RPMI7951 (cell line): ENCODE measurements at regions not wholly inside any gene's neighbourhood (a gene's known extent, or its start where the extent isn't known, plus 50 kb on each side); places are given as distances from the start of the nearest gene placed in this dataset.
A peak's percentile ranks its signal among the peaks of the same experiment; 100 is the strongest.
"Not testable (repeated sequence)": the region's sequence is repeated elsewhere in the genome, so short reads cannot be mapped to it uniquely, and the experiment has no call there.

Source experiments
- DNase-seq: peaks from one replicate; pipeline ENCODE4 v3.0.0-alpha.2; 2012; ENCODE audit warnings: low read depth

DNA sequence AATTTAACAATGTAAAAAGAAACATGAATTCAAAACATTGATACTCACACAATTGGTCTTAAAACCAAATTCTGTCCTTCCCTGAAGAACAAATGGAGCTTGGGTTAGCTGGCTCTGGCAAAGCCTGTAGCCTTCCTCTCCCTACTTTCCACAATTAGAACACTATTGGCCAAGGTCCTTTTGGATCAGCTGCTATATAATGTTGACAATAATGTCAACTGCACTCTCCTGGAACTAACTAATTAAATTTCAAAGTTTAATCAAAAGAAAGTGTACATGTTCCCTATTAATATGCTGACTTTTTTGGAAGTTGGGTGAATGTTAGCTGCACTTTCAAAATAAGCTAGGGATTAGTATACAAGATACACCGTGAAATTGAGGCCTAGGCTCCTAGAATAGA is 440.1 kb upstream of the NFE2L3 start:
- DNase-seq = no peak

DNA sequence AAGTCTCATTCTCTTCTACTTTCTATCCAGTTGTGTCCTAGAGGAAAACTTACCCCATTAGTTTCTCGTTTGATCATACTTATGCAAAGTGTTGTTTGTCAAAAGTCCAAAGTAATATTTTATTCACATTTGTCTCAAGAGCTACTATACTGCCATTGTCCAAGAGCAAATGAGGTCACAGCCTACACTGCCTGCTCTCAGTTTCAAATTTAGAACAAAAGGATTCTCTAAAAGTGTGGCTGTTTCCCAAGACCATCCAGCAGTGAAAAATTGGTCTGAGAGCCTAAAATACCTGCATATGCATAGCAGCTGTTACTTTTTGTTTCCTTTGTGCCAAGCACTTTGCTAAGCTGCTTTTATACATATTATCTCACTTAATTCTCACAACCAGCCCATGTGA is 439.5 kb upstream of the NFE2L3 start:
- DNase-seq = no peak

DNA sequence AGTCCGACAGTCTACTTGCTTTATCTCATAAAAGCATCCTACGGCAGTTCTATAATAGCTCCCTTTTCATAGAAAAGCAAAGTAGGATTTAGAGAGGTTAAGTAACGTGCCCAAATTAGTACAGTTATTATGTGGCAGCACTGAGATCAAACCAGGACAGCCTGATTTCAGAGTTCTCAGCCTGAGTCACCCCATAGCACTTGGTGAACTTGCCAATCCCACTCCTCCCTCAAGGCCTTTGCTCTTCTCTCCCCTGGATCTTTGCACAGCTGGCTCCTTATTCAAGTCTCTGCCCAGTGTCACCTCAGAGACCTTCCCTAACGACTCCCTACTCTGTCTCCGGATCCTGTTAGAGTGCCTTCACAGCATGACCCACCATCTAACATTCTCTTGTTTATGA is 438.0 kb upstream of the NFE2L3 start:
- no peak for DNase-seq

DNA sequence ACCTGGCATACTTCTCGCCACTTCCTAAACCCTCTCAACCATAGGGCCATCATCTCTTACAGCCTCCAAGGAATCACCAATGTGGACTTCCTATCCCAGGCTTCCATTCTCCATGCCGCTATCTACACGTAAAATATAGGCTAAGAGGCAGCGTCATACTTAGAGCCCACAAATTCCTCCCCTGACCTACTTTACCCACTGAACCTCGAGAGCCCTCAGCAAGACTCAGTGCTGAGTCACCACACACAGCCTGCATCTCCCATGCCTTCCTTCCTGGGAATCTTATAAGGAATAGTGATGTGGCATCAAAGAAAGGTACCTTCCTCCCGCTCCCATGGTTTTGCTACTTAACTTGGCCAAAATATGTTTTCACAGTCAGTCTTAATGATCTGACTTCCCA is 435.6 kb upstream of the NFE2L3 start:
- DNase-seq = no peak

DNA sequence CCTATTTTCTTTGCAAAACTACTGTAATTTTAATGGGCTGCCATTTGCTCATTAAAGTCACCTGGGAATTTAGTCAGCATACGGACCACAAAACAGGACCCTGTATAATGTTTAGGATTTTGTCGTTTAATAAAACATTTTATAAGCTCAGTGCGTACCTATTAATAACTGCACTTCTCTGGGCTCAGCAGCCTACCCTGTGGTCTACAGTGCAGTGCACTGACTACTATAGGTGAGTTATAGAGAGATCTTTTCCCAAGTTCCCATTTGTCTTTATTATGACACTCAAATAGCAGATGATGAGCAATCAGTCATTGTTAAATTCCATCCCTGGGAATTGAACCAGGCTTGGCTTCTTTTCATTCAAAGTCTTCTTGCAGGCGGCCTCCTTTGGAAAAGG is 433.4 kb upstream of the NFE2L3 start:
- DNase-seq = no peak

DNA sequence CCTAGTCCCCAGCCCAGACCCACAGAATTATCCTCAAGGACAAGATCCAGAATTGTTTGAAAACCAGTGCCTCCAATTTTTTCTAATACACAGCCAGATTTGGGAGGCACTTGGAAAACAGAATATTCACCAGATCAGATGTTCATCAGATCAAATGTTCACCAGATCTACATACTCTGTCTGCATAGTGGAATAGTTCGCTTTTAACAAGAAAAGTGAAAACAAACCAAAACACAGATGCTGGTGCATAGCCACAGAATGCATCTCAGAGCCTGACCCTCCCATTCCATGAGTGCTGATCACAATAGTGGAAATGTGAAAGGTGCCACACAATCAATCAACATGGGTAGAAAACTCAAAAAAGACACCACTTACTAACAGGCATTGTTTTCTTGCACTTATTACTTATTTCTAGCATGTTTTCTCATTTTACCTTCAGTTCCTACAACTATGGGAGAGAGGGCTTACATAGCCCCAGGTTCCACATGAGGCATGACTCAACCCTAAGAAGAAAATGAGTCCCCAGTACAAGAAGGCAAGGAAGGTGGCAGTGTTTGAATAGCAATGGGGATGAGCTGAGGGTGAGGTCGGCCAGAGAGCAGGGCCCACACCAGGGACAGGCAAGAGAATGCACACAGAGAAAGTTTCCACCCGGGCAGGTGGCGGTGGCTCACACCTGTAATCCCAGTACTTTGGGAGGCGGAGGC is 432.7 kb upstream of the NFE2L3 start:
- no peak for DNase-seq

DNA sequence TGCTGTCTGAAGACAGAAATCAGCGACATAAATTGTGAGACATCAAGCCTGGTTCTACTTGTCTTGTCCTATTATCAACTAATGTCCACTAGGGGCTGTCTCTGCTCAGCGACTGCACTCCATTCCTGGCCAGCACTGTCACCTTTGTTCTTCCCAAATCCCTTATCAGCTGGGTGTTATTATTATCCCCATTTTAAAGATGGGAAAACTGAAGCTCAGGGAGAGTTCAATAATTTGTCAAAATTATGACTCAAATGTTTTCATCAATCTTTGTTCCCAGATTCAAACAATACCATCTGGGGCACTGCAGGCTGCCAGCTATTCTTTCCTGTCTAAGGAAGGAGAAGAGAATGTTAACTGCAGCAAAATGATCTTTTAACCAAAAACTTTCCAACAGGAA is 431.6 kb upstream of the NFE2L3 start:
- no peak for DNase-seq

DNA sequence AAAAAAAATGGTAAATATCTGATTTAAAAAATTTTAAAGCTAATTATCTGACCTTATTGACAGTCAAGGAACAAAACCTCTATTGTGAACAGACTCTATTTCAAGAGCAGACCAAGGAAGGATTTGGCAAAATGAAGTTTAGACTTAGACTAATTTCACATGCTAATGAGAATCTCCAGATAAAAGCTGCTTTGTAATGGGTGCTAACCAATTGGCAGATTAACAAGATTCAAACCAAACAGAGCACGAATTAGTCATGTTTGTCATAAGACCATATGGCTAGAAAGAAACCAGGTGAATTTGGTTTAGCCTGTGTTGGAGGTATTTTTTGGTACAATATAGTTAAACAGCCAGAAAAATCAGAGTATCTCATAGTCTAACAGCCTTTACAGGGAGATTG is 429.1 kb upstream of the NFE2L3 start:
- DNase-seq = peak; percentile 5

DNA sequence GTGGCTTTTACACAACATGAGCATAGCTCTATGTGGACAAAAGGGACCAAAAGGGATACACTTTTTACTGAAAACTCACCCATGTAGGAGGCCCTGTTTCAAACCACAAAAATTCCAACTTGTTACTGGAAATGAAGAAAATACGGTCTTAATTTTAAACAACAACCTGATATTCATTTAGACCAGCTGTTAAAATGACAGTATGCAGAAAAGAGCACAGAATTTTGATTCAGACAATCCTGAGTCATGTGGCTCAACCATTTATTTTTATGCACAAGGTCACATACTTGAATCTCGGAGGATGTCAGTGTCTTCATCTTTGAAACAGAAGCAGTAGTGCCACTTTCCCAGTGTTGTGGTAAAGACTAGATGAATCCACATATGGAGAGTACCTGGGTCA is 426.5 kb upstream of the NFE2L3 start:
- DNase-seq = no peak

DNA sequence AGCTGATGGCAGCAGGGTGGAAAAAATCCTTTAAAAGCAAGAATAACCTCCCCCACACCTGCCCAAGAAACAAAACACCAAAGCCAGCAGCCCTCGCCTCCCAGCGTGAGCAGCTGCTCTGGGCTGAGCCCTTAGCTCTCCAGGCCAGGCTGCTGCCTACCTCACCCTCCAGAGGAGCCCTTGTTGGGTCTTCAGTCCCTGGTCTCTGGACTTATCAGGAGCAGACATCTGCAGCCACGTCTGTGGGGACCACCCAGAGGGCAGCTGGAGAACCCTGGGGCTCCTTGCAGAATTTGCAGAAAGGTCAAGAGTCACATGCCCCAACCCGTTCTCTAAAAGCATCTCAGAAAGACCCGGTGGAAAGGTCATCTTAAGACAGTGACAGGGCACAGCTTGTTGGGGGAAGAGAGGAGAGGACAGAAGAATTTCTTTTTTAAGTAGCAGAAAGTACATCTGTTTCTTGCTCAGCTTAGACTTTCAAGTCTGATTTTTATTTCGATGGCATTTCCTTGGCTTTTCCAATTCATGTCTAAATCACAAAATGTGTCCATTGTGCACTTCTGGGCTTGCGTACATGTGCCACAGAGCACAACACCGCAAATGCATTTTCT is 425.7 kb upstream of the NFE2L3 start:
- DNase-seq = no peak

DNA sequence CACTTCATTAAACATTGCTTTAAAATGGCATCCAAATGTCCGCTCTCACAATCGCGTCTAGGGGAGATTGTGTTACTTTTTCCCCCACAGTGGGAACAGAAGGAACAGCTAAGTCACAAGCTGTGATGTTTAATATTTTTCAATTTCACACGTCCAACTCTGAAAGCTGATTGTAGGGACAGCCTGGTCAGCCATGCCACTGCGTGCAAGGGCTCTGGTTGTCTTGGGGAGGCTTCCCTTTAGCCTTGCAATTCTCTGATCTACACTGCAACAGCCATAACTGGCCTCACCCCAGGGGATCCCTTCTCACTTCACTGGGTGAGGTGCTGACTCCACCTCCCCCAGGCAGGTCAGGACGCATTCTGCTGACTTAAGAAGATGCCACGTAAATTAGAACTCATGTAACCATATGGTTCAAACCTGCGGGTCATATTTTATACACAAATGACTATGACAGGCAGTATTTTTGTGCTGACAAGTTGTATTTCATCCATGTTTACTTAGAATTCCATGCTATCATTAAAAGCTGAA is 425.2 kb upstream of the NFE2L3 start:
- no peak for DNase-seq

DNA sequence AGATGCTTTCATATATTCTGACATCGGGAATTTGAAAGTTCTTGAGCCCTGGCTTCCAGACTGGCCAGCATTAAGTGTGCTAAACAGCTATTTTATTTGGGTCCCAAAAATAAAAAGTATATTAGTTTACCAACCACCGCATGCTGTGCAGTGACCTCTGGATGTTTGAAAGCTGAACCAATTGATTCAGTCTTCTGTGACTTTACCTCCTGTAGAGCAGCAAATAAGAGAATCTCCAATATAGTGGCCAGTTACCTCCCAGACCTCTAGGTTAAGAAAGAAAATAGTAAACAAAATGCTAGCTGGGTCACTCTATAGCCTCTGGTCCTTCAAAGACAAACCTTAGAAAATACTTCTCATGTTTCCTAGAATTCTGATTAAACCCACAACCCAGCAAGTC is 424.6 kb upstream of the NFE2L3 start:
- DNase-seq = no peak

DNA sequence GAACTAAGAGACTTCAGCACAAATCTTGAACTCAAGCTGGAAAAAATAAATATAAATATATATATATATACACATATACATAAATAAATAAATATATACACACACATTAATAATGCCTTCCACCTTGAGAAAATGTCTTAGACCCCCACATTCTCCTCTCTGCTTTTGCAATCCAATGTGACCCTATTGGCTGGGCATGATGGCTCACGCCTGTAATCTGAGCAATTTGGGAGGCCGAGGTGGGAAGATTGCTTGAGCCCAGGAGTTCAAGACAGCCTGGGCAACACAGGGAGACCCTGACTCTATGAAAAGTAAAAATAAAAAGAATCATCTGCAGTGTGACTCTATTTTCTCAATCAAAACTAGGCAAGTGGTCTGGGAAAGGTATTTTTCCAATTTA is 424.1 kb upstream of the NFE2L3 start:
- no peak for DNase-seq

DNA sequence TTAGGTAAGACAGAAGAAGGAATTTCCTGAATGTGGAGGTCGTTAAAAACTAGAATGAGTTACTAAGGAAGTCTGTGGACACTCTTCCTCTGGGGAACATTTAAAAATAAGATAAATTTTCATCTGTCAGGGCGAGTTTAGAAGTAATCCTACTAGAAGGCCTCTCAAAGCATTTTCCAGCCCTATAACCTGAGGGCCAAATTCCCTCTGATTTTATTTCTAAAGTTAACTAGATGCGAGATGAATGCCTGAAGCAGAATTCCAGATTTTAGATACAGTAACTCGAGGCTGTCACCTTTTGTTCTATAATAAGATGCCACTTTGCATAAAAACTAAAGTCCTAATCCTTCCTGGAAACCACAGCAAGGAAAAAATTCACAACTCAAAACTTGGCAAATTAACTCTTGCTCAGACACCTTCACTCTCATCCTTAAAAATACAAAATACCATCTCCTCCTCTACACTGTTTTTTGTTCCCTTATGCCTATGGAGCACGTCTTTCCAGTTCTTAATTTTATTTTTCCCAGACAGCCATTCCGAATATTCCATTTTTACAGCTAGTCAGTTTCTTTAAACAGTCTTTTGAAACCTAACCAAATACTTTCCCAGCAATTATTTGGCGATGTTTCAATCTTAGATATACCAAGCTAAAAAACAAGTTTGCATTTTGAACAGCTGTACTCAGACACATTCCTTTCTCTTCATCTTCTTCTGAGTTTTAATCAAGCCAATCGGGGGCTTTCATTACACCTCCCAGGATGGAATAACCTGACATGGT is 420.7 kb upstream of the NFE2L3 start:
- DNase-seq = no peak

DNA sequence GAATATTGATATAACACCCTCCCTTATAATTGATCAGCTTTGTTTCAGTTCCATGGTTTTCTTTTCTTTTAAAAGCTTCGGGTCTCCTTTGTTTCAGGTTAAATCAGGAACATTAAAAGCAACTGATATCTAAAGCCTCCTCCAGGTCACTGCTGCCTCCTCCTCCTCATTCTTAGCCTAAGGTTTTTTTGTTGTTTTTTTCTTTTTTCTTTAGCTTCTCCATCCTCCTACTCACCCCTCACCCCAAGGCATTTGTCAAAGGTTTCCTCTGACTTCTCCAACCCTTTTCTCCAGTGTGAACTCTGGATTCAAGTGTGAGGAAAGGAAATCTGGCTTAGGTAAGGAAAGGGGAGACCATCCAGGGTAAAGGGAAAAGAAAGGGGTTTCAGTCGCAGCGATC is 420.2 kb upstream of the NFE2L3 start:
- no peak for DNase-seq

DNA sequence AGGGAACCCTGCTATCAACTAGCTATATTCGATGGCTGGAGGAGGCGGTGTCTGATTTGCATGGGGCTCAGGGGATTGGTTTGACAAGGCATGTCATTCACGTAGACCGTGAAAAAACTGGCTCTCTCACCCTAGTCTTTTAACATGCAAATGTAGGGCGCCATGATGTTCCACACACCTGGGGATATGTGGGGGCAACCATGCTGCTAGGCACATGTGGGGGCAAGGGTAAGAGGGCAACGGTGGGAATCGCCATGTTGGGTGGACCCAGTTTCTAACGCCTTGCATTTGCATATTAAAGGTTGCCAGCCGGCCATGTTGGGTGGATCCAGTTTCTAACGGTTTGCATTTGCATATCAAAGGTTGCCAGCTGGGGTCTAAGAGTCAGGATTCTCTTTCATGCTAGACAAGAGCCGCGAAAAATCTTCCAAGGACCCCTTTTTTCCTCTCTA is 419.2 kb upstream of the NFE2L3 start:
- no peak for DNase-seq

DNA sequence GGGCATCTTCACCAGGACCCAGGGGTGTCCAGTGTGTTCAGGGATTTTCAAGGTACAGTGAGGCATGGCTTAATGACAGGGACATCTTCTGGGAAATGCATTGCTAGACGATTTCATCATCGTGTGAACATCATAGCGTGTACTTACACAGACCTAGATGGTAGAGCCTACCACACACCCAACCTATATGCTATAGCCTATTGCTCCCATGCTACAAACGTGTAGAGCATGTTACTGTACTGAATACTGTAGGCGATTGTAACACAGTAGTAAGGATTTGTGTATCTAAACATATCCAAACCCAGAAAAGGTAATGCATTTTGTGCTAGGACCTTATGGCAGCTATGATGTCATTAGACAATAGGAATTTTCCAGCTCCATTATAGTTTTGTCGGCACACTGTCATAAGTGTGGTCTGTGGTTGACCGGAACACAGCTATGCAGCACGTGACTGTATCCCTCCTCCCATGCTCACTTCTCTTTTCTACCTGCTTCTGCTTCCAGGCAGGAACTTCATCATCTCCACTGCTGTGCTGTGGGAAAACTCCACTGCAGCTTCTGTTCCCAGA is 416.2 kb upstream of the NFE2L3 start:
- DNase-seq = no peak

DNA sequence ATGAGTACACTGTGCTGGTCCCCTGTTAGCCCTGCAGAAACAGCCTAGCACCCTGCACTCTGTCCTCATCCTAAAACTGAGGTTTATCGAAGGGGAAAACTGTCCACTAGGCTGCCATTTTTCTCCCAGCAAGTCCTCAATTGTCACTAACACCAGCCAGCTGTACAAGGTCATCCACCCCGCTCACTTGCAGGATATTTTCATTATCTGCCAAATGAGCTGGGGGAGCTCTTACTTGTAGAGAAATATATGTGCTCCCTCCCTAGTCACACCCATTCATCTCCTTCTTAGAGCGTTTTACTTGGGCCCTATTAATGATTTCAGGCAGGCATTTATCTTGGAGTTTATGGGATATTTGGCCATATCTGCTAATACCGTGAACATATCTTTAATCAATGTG is 413.5 kb upstream of the NFE2L3 start:
- DNase-seq = no peak

DNA sequence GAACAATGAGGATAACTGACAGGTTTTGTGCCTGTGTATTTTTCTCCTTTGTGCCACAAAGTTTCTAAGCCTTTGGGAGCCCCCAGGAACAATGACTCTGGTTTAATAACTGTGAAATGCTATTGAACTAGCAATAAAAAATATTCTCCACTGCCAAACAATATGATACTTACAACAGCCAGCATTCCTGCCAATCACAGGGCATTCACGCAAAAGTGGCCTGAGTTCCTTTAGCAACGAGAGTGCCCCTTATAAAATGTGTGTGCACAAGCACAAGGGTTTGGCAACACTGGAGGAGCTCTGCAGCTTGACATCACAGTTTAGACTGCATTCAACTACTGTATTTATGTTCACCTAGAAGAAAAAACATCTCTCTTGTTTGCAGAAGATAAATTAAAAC is 412.9 kb upstream of the NFE2L3 start:
- DNase-seq = no peak

DNA sequence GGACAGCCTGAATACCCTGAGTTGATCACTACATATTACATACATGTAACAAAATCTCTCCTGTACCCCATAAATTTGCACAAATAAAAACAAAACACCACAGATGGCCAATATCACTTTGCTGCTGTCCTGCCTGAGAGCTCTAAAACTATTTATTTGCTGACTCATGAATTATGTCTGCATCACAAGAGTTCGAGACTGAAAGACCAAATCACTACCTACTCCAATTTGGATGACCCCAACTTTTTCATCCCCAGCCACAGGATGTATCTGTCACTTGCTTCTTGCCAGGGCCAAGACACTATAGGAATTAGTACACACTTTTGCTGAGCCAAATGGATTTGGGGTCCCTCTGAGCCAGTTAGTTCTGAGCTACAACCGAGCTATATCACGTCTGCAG is 409.7 kb upstream of the NFE2L3 start:
- no peak for DNase-seq

DNA sequence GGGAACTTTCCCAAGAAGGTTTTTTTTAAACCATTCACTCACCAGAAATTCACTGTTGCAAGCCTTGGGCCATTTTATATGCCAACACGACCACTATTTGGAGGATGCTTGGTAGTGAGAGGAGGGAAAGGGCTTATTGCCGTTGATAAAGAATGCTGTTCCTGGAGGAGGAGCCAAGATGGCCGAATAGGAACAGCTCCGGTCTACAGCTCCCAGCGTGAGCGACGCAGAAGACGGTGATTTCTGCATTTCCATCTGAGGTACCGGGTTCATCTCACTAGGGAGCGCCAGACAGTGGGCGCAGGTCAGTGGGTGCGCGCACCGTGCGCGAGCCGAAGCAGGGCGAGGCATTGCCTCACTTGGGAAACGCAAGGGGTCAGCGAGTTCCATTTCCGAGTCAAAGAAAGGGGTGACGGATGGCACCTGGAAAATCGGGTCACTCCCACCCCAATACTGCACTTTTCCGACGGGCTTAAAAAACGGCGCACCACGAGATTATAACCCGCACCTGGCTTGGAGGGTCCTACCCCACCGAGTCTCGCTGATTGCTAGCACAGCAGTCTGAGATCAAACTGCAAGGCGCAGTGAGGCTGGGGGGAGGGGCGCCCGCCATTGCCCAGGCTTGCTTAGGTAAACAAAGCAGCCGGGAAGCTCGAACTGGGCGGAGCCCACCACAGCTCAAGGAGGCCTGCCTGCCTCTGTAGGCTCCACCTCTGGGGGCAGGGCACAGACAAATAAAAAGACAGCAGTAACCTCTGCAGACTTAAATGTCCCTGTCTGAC is 408.1 kb upstream of the NFE2L3 start:
- not testable (repeated sequence) for DNase-seq
